NCI-H526 treated with DMSO at 0.1 percent for 48 hours (cell line): ENCODE measurements at regions not wholly inside any gene's neighbourhood (a gene's known extent, or its start where the extent isn't known, plus 50 kb on each side); places are given as distances from the start of the nearest gene placed in this dataset.

Experiments used
- DNase-seq: peaks from one replicate; lab custom pipeline; 2025; lab: John Stamatoyannopoulos, UW

DNA sequence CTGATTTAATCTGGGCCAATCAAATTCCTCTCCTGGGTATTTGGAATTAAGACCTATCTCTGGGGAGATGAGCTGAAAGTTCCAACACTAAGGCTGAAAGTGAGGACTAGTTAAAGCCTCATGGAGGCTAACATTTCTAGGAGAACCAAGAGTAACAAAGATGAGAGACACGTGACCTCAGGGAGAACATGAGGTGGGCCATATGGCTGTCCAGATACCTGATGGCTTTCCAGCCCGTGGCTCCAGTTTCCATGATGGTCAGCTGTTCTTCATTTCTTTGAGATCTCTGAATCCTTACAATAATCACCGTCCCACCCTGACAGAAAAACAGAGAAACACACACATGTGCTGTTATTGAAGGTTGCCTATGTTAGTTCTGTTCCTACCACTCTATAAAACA lies 66.1 kb downstream of the LEPR start:
- no peak for DNase-seq

- no peak for DNase-seq
These were observed 69.0 kb downstream of the LEPR start for GRCh38 chr1:65489481-65489880.

DNA sequence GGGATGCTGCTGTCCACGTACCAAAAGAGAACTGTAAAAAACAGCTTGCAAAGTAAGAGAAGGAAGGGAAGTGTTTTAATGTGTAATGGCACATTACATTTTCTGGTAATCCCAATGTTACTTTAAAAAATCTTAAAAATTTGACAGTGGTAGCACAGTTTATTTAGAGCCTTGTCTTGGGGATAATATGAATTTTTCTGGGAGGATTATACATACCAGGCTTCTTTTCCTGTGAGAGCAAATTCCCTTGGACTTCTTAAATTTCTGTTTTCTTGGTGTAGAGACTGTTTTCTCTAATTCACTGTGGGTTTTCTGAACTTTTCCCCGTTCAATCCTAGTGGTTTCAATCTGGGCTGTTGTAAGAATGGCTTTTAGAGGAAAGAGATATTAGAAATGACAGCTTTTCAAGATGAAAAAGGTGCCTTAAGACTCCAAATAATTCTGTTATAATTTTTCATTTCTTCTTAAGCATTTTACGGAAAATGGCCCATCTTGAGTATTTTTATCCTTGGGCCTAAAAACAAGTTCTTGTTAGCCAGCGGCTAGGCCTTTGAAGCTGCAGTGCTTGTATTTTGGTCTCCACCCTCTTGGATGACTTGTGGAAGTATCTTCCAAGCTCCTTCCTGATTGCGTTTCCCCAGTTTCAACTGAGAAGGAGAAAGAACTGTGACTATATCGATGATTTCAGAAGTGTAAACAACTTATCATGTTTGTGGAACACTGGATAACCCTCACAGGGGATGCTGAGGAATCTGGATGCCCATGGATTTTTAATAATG lies 70.0 kb downstream of the LEPR start:
- no peak for DNase-seq

DNA sequence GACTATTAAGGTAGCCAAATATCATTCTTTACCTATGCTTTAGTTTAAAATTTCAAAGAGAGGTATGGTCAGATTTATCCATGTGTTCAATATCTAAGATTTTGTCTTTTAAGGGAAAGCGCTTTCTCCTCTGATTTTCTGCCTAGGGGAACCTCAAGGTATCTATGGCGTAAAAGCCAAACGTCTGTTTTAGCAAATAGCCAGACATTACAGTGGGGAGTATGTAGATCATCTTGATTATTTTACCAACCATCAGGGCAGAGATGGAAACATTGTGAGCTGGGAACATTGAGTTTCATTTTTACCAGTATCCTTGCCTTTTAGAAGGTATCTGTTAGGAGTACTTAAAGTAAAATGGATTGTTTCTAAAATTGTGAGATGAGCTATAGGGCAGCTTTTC lies 71.0 kb downstream of the LEPR start:
- no peak for DNase-seq

GRCh38 chr1:65493802-65494201 lies 73.3 kb downstream of the LEPR start:
- DNase-seq: no peak

DNA sequence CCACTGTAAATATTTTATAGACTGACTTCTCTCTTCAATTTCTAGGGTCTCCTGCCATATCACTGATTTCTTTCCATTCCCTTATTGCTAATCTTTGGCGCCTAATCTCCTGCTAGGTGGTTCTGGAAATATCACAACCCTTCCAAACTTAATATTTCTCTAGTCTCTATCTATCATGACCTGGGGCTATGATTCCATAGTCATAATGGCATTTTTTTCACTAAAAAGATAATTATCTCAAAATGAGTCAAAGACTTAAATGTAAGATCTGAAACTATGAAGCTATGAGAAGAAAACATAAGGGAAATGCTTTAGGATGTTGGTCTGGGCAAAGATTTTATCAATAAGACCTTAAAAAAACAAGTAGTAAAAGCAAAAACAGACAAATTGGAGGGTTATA lies 74.2 kb downstream of the LEPR start:
- no peak for DNase-seq

DNA sequence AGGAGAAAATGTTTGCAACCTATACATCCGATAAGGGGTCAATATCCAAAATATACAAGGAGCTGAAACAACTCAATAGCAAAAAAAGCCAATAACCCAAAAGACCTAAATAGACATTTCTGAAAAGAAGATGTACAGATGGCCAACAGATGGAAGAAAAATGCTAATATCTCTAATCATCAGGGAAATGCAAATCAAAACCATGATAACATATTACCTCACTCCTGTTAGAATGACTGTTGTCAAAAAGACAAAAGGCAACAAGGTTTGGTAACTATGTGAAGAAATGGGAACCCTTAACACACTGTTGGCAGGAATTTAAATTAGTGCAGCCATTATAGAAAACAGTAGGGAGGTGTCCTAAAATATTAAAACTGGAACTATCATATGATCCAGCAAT lies 74.7 kb downstream of the LEPR start:
- DNase-seq: no peak

GRCh38 chr1:65497256-65497830 lies 76.9 kb downstream of the LEPR start:
- DNase-seq: no peak

DNA sequence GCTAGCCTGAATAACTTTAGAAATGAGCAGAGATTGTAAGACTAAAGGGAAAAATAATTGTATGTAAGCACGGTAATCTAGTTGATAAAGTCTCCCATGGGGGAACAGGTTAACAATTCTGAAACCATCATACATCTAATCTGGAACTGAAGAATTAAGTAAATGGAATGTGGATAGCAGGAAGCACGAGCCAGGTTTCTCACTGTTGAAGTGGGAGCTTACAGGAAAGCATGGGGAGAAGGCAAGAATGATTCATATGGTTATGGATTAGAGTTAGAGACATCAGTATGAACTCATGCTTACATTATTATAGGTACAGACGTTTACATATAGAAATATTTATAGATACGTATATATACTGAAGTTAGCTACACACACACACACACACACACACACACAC lies 83.0 kb downstream of the LEPR start:
- DNase-seq: no peak

- no peak for DNase-seq
These were observed 83.8 kb downstream of the LEPR start for GRCh38 chr1:65504263-65504662.

GRCh38 chr1:65505547-65506300 lies 85.3 kb downstream of the LEPR start:
- no peak for DNase-seq

DNA sequence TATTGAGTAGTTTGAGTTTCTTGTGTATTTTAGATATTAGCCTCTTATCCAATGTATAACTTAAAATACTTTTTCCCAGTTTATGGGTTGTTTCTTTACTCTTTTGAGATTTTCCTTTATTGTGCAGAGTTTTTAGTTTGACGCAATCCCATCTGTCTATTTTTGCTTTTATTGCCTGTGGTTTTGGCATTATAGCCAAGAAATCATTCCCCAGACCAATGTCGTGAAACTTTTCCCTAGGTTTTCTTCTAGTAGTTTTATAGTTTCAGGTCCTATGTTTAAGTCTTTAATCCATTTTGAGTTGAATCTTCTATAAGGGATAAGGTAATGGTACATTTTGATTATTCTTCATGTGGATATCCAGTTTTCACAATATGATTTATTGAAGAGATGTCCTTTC lies 87.6 kb downstream of the LEPR start:
- no peak for DNase-seq

DNA sequence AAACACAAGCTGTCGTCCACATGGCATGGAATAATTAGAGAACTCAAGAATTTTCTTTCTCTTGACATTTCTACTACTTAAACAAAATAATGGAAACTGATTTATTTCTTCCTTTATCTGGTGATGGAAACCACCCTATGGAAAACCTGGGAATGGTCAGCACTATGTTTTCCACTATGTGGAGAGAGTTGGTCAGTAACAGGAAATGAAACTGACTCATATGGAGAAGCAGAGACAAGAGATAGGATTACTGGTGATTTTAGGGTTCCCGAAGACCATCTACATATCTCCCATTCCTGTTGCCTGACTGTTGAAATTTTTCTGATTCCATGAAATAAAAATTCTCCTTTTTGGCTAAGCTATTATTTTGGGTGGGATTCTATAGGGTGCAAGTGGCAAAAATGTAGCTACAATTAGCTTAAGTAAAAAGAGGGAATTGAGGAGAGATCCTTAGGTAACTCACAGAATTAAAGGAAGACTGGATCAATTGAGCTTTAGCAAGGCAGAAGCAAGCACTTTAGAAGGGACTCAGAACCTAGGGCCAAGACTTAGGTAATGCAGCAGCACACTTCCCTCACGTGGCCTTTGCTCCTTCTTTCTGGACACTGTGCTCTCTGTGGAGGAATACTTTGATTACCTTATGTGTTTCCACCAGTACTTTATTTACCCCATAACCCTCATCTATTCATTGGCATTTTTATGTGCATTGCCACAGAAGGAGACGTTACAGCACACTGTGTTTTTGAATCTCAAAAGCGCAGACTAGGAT lies 89.6 kb downstream of the LEPR start:
- DNase-seq: no peak

DNA sequence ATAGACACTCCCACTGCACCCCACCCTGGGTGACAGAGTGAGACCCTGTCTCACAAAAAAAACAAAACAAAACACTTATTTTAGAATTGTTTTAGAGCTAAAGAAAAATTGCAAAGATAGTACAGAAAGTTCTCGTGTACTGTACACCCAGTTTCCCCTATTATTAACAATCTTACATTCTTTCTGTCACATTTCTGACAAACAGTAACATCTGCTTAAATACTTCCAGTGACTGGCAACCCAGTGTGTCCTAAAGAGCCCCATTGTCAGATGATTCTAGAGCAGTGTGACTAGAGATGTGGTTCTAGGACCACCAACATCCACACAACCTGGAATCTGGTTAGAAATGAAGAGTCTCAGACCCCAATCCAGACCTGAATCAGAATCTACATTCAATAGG lies 90.5 kb downstream of the LEPR start:
- DNase-seq: no peak

DNA sequence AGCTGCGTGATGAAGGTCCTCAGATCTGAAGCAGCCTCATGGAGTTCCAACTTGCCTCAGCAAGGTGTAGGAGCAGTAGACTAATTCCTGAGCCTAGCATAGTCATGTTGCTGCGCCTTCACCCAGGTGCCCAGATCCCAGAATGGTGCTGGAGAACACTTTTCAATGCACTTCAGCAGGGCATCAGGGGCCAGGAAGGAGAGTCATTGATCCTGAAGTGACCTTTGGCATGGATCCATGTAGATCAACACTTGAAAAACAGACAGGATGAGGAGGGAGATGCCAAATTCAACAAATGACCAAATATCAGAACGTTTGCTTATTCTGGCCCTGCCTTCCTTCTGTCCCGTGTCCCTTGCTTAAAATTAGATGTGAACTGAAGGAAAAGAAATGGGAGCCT lies 91.9 kb downstream of the LEPR start:
- no peak for DNase-seq

- DNase-seq: no peak
These were observed 92.7 kb downstream of the LEPR start for GRCh38 chr1:65512967-65513780.

GRCh38 chr1:65514041-65514440 lies 93.6 kb downstream of the LEPR start:
- no peak for DNase-seq

DNA sequence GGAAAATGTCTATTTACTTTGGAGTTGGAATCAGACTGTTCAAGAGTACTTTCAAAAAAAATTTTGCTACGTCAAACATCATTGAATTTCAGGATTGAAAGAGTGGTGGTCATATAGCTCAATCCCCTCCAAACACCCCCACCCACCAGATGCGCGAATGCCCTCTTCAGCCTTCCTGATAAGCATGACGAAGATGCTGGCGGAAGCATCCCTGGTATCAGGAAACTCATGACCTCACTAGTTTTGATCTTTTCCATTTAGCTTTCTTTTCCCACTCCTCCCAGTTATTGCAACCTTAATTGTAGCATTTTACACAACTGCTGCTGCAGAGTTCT lies 104.4 kb downstream of the LEPR start:
- DNase-seq: no peak

- DNase-seq: no peak
These were observed 105.0 kb downstream of the LEPR start for GRCh38 chr1:65525266-65526048.

DNA sequence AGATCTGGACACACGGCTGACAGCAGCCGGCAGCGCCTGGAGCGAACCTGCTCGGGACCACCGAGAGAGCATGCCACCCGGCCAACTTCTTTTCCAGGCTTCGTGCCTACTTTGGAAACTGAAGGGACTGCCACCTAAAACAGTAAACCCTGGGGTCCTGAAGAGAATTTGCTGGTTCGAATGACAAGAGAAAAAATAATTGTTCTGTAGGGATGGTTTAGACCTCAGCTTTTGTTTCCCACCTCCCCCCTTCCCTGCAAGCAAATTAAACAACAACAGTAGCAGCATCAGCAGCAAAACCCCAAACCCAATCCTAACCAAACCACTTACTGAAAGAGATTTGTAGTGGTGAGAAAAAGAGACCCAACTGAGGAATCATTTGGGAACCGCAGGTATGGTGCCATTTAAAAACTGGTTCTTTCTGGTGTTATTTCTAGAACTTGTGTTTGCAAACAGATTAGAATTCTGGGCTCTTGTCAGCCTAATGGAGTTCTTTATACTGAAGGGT lies 105.6 kb downstream of the LEPR start:
- no peak for DNase-seq

DNA sequence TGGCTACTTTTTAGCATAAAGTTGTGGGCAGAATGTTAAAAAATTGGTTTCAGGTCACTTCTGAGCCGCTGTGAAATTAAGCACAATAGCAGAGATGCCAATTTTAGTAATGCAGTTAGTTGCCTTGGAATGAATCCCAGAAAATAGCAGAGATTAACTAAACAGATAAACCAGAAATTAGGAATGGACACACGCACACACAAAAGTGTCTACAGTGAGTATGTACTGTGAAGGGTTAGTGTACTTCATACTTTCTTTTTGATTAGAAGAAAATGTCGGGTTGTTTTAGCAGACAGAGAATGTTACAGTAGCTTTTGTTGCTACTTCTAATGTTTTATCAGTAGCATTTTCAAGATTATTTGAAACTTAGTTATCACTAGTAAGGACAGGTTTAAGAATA lies 106.7 kb downstream of the LEPR start:
- no peak for DNase-seq
